NOMO-1 (cell line): ENCODE measurements at regions not wholly inside any gene's neighbourhood (a gene's known extent, or its start where the extent isn't known, plus 50 kb on each side); places are given as distances from the start of the nearest gene placed in this dataset.
"Not testable (repeated sequence)": the region's sequence is repeated elsewhere in the genome, so short reads cannot be mapped to it uniquely, and the experiment has no call there.

Source experiments
- DNase-seq, 2 experiments: peaks; one replicate each; lab custom pipeline; 2025; ENCODE audit not compliant: unreplicated experiment in 2 of 2; lab: John Stamatoyannopoulos, UW

GRCh38 chr6:88499845-88500699 lies 333.9 kb upstream of the CNR1 start:
- DNase-seq, result no peak

- no peak for DNase-seq
These were observed 333.3 kb upstream of the CNR1 start for GRCh38 chr6:88499436-88499835.

- not testable (repeated sequence) for DNase-seq
These were observed 331.3 kb upstream of the CNR1 start for GRCh38 chr6:88497403-88497802.

- peak; percentile 5 to 48 for DNase-seq
These were observed 328.4 kb upstream of the CNR1 start for GRCh38 chr6:88494401-88495140.

- no peak for DNase-seq
These were observed 327.6 kb upstream of the CNR1 start for GRCh38 chr6:88493717-88494116.

- peak in 1 of 2 experiments; percentile 13 for DNase-seq
These were observed 326.7 kb upstream of the CNR1 start for GRCh38 chr6:88492824-88493223.

- no peak for DNase-seq
These were observed 326.1 kb upstream of the CNR1 start for GRCh38 chr6:88492241-88492640.

- DNase-seq, result no peak
These were observed 325.2 kb upstream of the CNR1 start for GRCh38 chr6:88491266-88491880.

- DNase-seq, result no peak
These were observed 324.7 kb upstream of the CNR1 start for GRCh38 chr6:88490908-88491264.

GRCh38 chr6:88490195-88490907 lies 324.2 kb upstream of the CNR1 start:
- DNase-seq, result no peak

GRCh38 chr6:88483424-88483823 lies 317.3 kb upstream of the CNR1 start:
- no peak for DNase-seq

- DNase-seq, result no peak
These were observed 316.3 kb upstream of the CNR1 start for GRCh38 chr6:88482465-88482864.

GRCh38 chr6:88481519-88481918 lies 315.4 kb upstream of the CNR1 start:
- DNase-seq, result no peak

- DNase-seq, result no peak
These were observed 314.7 kb upstream of the CNR1 start for GRCh38 chr6:88480816-88481215.

GRCh38 chr6:88477413-88477812 lies 311.3 kb upstream of the CNR1 start:
- no peak for DNase-seq

GRCh38 chr6:88476388-88476787 lies 310.2 kb upstream of the CNR1 start:
- no peak for DNase-seq

GRCh38 chr6:88474720-88475119 lies 308.6 kb upstream of the CNR1 start:
- DNase-seq, result no peak

GRCh38 chr6:88473589-88473988 lies 307.4 kb upstream of the CNR1 start:
- DNase-seq, result no peak

- no peak for DNase-seq
These were observed 306.8 kb upstream of the CNR1 start for GRCh38 chr6:88472851-88473525.

GRCh38 chr6:88459643-88460042 lies 293.5 kb upstream of the CNR1 start:
- no peak for DNase-seq

- no peak for DNase-seq
These were observed 293.0 kb upstream of the CNR1 start for GRCh38 chr6:88459189-88459588.
